ENCODE measurements at regions not wholly inside any gene's neighbourhood (a gene's known extent, or its start where the extent isn't known, plus 50 kb on each side); places are given as distances from the start of the nearest gene placed in this dataset.

DNA sequence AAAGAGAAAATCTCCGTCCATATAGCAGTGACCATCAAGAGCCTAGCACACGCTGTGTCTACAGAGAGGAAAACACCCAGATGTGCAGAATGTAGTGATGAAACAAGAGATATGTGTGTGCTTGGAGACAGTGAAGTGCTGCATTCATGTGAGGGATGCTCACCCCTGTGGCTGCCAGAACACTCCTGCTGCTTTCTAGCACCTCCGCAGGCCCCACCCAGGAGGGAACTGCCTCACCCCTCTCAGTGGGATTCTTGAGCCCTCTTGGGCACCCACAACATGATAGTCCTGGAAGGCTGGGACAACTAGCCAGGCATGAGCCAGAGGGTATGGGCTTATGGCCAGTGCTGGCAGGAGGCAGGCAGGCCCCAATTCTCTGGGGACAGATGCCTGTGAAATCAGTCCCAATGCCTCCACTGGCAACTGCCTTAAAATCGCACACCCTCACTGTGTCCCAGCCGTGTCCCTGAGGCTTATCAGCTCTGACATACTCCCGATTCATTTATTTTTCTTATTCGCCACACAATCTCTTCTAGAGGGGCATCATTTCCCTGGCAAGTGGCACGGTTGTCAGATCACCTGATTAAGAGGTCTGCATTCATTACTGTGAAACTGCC, 73.2 kb upstream of the FSTL4 start:
- H3K4me3 ChIP-seq: no peak overlapping the region
- intact Hi-C loops (cut with DNase I): no loop called here
- H3K9me3 ChIP-seq: no peaks in the 10 kb centered on the region
- TF ChIP-seq, protein P1, sequence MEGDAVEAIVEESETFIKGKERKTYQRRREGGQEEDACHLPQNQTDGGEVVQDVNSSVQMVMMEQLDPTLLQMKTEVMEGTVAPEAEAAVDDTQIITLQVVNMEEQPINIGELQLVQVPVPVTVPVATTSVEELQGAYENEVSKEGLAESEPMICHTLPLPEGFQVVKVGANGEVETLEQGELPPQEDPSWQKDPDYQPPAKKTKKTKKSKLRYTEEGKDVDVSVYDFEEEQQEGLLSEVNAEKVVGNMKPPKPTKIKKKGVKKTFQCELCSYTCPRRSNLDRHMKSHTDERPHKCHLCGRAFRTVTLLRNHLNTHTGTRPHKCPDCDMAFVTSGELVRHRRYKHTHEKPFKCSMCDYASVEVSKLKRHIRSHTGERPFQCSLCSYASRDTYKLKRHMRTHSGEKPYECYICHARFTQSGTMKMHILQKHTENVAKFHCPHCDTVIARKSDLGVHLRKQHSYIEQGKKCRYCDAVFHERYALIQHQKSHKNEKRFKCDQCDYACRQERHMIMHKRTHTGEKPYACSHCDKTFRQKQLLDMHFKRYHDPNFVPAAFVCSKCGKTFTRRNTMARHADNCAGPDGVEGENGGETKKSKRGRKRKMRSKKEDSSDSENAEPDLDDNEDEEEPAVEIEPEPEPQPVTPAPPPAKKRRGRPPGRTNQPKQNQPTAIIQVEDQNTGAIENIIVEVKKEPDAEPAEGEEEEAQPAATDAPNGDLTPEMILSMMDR (IDR thresholded peaks at IDR 0.05): no peak
- H3K36me3 ChIP-seq: no peaks in the 10 kb centered on the region
- H3K27ac ChIP-seq: no peak overlapping the region
- peaks cover 10% of the 10 kb centered on the region for H3K27me3 ChIP-seq
- no peak for DNase-seq
- H3K4me1 ChIP-seq: no peaks in the 10 kb centered on the region
- no peak for ATAC-seq

DNA sequence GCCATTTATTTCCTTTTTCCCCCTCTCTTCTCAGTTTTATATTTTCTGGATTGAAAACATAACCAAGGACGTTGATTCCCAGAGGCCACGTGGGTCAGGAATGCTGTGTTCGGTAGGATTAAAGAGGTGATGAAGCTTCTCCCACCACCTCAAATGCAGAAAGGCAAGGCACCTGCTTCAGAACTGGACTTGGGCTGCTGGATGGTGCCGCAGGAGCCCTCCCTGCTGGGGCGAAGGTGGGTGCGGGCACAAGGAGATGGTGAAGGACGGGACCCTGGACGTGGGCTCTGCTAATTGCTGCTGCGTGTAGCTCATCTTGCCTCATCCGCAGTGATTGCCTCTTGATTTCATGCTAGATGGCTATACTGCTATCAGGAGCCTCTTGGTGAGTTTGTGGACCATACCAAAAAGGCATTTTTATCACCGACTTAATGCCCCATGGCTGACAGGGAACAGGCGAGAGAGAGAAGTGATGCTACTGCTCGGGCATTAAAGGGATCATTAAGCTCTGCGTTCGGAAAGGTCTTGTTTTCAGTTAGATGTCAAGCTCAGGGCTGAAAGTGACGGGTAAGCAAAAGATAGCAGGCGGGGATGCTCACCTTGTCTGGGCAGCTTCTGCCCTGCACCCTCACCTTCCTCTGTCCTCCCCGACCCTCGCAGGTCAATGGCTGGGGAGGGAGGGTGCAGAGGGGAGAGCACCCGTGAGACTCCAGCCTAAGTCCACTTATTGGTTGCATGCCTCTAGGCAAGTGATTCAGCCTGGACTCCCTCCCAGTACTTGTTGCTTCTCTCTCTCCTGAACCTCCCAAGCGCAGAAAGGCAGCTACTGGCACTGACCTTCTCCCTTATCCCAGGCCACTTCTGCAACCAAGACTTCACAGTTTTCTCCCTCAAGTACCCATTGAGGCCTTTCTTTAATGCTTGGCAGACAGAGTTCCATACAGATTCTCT, 71.6 kb upstream of the FSTL4 start:
- DNase-seq (no peak), ATAC-seq (no peak)
- Histone ChIP-seq H3K36me3 (no peaks in the 10 kb centered on the region), H3K27ac (no peak overlapping the region), H3K9me3 (no peaks in the 10 kb centered on the region), H3K4me1 (no peaks in the 10 kb centered on the region), H3K4me3 (no peak overlapping the region), H3K27me3 (peaks cover 5% of the 10 kb centered on the region)
- intact Hi-C loops (cut with DNase I): no loop called here
- TF ChIP-seq, protein P1 (IDR thresholded peaks at IDR 0.05): no peak

DNA sequence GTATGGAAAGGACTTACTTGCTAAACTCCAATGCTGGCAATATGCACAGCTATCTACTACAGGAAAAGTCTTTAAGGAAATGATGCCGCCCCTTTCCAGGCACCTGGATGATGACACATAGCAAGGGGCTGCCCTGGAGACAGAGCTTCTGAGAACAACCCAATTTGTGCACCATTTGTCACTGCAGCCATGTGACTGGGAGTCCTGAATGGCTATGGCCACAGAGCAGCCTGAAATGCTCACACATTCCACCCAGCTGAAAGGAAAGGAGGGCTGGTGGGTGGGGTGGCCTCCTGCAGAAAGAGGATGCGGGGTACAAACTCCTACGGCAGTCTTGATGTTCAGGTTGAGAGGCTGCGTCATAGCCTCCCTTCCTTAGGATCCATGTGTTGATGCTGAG, 70.1 kb upstream of the FSTL4 start:
- TF ChIP-seq, protein P1 (IDR thresholded peaks at IDR 0.05): no peak
- intact Hi-C loops (cut with DNase I): no loop called here
- no peak for ATAC-seq

DNA sequence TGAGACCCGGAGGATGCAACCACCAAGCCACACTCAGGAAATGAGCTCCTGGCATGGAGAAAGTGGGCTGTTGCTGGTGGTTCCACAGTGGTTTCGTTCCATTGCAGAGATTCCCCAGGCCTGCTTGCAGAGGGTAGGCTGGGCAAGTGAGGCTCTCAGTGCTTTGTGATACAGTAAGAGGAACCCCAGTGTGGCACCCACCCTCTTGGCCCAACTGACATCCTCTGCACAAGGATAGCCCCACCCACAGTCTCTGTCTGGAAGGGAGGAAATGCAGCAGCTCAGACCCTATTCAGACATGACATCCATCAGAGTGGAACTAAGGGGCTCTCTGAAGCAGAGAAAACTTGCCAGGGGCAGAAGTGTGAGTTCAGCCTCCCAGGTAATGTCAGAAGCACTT, 69.6 kb upstream of the FSTL4 start:
- Histone ChIP-seq H3K27ac (no peak overlapping the region), H3K9me3 (no peaks in the 10 kb centered on the region)

More for the DNA sequence above, 70.1 kb upstream of the FSTL4 start:
- no peak for DNase-seq
- Histone ChIP-seq H3K4me1 (no peaks in the 10 kb centered on the region), H3K4me3 (no peak overlapping the region), H3K27ac (no peak overlapping the region), H3K27me3 (peaks cover 5% of the 10 kb centered on the region), H3K9me3 (no peaks in the 10 kb centered on the region), H3K36me3 (no peaks in the 10 kb centered on the region)

DNA sequence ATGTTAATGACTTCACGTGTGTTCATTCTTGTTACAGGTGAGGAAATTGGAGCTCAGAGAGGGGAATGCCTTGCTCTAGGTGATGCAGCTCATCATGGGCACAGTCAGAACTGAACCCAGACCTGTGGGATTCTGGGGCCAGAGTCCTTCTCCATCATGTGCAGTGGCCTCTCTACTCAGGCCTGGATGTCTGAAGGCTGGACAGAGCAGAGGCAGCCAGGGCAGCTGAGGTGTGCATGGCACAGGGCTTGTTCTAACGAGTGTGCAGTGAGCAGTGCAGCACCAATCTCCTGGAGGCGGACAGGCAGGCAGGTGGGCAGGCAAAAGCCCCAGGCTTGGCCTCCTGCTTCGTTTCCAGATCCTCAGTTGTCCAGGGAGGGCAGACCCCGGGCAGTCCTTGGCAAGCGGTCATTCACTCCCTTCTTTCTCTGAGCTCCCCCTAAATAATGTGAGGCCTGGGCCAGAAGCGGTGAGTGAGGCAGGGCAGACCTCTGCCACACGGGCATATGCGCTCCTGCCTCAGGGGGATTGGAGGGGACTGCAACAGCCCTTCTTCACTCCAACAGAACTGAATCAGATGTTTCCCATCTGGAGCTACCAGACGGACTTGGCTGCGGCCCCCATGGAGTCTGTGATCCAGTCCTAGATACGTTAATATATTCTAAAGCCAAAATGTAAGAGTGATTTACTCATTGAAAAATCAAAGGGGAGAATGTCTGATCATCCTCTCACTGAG, 68.7 kb upstream of the FSTL4 start:
- no peak for DNase-seq
- intact Hi-C loops (cut with DNase I): no loop called here
- TF ChIP-seq, protein P1 (IDR thresholded peaks at IDR 0.05): no peak
- H3K36me3 ChIP-seq: no peaks in the 10 kb centered on the region
- no peaks in the 10 kb centered on the region for H3K9me3 ChIP-seq
- ATAC-seq: peak; percentile 32
- H3K27ac ChIP-seq: no peak overlapping the region
- H3K4me3 ChIP-seq: no peak overlapping the region
- H3K4me1 ChIP-seq: no peaks in the 10 kb centered on the region
- no peaks in the 10 kb centered on the region for H3K27me3 ChIP-seq

More for the DNA sequence above, 69.6 kb upstream of the FSTL4 start:
- Histone ChIP-seq H3K4me1 (no peaks in the 10 kb centered on the region), H3K36me3 (no peaks in the 10 kb centered on the region), H3K4me3 (no peak overlapping the region), H3K27me3 (no peaks in the 10 kb centered on the region)
- TF ChIP-seq, protein P1 (IDR thresholded peaks at IDR 0.05): no peak
- intact Hi-C loops (cut with DNase I): no loop called here
- DNase-seq (no peak), ATAC-seq (no peak)

All from upper lobe of right lung (tissue), 1 donor.